Progenitor cell of endocrine pancreas (in vitro differentiated cells): ENCODE measurements at regions not wholly inside any gene's neighbourhood (a gene's known extent, or its start where the extent isn't known, plus 50 kb on each side); places are given as distances from the start of the nearest gene placed in this dataset.

ENCODE experiments used
- DNase-seq: peaks from one replicate; pipeline ENCODE4 v3.0.0; 2021; ENCODE audit warnings: low spot score; ENCODE audit not compliant: unreplicated experiment
- H3K27ac Mint-ChIP-seq: 2 replicates; pipeline ENCODE4 v1.8.0; 2021; ENCODE audit warnings: mild to moderate bottlenecking, moderate library complexity, mixed read lengths
- H3K27me3 Mint-ChIP-seq: 2 replicates; pipeline ENCODE4 v1.8.0; 2021; ENCODE audit warnings: mixed read lengths
- H3K36me3 Mint-ChIP-seq: 2 replicates; pipeline ENCODE4 v1.8.0; 2022; ENCODE audit warnings: mixed read lengths; ENCODE audit not compliant: insufficient read depth
- H3K4me1 Mint-ChIP-seq: 2 replicates; pipeline ENCODE4 v1.8.0; 2021; ENCODE audit warnings: low read depth, mixed read lengths
- H3K4me3 Mint-ChIP-seq: 2 replicates; pipeline ENCODE4 v1.8.0; 2021; ENCODE audit warnings: low read depth, mild to moderate bottlenecking, moderate library complexity, mixed read lengths
- H3K9me3 Mint-ChIP-seq: 2 replicates; pipeline ENCODE4 v1.8.0; 2021; ENCODE audit warnings: low read depth, mixed read lengths
- TF ChIP-seq, protein P1 (sequence below): fragments of 200-600 bp; sonication (generic); IDR thresholded peaks from one replicate; pipeline ENCODE4 v1.5.0; 2021; ENCODE audit warnings: antibody characterized with exemption, mild to moderate bottlenecking; ENCODE audit not compliant: unreplicated experiment

DNA sequence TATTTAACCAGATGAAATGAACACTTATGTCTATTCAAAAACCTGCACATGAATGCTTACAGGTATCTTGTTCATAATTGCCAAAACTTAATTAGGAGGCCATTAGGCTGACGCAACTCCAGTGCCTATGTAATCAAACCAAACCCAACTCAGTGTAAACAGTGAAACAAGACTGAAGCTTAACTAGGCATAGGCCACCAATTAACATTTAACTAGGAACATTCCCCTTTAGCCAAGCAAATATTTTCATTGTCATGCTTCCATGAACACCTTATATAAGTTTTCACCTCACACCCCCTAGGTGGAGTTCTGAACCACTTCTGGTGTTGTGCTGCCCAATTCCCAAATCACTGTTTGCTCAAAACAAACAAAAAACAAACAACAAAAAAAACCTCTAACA, 686.0 kb downstream of the STPG2 start:
- Mint-ChIP-seq H3K36me3 (no peaks in the 10 kb centered on the region), H3K4me1 (peaks cover 12% of the 10 kb centered on the region), H3K9me3 (peaks cover 8% of the 10 kb centered on the region), H3K4me3 (no peak overlapping the region), H3K27ac (no peak overlapping the region), H3K27me3 (peaks cover 3% of the 10 kb centered on the region)
- TF ChIP-seq, protein P1, sequence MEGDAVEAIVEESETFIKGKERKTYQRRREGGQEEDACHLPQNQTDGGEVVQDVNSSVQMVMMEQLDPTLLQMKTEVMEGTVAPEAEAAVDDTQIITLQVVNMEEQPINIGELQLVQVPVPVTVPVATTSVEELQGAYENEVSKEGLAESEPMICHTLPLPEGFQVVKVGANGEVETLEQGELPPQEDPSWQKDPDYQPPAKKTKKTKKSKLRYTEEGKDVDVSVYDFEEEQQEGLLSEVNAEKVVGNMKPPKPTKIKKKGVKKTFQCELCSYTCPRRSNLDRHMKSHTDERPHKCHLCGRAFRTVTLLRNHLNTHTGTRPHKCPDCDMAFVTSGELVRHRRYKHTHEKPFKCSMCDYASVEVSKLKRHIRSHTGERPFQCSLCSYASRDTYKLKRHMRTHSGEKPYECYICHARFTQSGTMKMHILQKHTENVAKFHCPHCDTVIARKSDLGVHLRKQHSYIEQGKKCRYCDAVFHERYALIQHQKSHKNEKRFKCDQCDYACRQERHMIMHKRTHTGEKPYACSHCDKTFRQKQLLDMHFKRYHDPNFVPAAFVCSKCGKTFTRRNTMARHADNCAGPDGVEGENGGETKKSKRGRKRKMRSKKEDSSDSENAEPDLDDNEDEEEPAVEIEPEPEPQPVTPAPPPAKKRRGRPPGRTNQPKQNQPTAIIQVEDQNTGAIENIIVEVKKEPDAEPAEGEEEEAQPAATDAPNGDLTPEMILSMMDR = no peak
- no peak for DNase-seq

DNA sequence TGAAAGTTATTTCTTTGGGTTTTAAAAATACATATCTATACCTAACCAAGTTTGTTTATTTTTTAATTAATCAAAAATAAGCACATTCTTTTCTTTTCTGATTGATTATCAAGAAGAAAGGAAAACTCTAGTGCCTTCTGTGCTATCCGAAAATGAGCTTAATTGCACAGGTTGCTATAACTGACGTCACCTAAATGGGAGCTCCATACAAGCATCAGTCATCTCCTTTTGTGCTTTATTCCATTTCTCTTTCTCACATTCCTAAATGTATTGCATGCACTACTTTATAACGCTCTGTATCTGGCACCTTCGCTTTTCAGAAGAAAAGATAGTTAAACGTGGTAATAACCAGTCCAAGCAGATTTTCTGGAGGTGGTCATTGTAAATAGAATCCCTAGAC, 675.0 kb downstream of the STPG2 start:
- H3K27me3 Mint-ChIP-seq = no peaks in the 10 kb centered on the region

DNA sequence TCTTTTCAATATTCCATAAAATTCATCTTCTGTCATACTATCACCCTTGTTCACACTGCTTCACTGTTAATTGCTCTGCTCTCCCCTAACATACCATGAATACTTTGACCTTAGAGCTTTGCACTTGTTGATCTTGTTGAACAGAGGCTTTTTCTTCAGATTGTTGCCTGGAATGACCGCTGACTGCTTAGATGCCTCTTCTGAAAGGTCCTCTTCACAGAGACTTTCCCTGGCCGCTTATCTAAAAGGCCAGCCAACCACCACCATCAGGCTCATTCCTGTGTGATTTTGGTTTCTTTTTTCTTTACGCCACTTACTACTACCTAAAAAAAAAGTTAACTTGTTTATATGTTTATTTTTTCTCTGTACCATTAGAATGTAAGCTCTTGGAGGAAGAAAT, 667.7 kb downstream of the STPG2 start:
- TF ChIP-seq, protein P1 = no peak
- no peak overlapping the region for H3K27ac Mint-ChIP-seq
- no peak for DNase-seq
- peaks cover 2% of the 10 kb centered on the region for H3K36me3 Mint-ChIP-seq
- no peak overlapping the region for H3K4me3 Mint-ChIP-seq
- no peaks in the 10 kb centered on the region for H3K27me3 Mint-ChIP-seq
- no peaks in the 10 kb centered on the region for H3K4me1 Mint-ChIP-seq
- H3K9me3 Mint-ChIP-seq = peaks cover 6% of the 10 kb centered on the region

More for the DNA sequence above, 675.0 kb downstream of the STPG2 start:
- Mint-ChIP-seq H3K4me3 (no peak overlapping the region), H3K9me3 (peaks cover 3% of the 10 kb centered on the region), H3K4me1 (no peaks in the 10 kb centered on the region), H3K27ac (no peak overlapping the region), H3K36me3 (peaks cover 2% of the 10 kb centered on the region)
- TF ChIP-seq, protein P1 = no peak
- no peak for DNase-seq

DNA sequence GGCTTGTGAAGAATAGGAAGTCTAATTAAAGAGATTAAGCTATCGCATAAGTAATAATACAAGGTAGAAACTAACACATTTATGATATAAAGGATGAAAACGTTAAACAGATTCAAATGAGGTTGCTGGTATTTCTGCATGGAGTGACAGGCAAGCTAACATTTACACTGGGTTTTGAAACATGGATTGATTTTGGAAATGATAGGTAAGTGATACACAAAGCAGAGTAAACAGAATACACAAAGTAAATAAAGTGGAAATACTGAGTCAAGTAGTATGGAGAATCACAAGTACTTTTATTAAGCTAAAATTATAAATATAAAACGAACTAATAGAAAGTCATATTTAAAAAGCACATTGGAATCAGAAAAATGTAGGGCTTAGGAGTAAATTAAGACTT, 665.3 kb downstream of the STPG2 start:
- TF ChIP-seq, protein P1 = no peak

DNA sequence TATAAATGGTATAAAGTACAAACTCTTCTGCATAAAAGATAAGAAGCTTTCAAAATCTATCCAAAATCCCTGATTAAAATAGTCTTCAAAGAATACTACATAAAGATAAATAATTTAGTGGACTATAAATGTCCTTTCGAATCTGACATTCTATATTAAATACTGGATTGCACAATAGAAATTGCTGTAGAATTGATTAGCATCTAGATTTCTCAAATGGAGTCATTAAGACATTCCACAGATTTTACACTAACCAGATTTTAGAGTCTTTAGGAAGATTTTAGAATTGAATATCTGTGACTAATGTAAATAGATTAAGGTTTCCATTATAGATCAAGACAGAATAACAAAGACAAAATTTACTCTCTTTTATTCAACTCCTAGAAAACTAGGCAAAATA, 663.9 kb downstream of the STPG2 start:
- Mint-ChIP-seq H3K27ac (no peak overlapping the region), H3K4me3 (no peak overlapping the region), H3K36me3 (no peaks in the 10 kb centered on the region), H3K4me1 (no peaks in the 10 kb centered on the region), H3K9me3 (peaks cover 17% of the 10 kb centered on the region), H3K27me3 (no peaks in the 10 kb centered on the region)
- TF ChIP-seq, protein P1 = no peak
- no peak for DNase-seq

More for the DNA sequence above, 665.3 kb downstream of the STPG2 start:
- Mint-ChIP-seq H3K27ac (no peak overlapping the region), H3K36me3 (peaks cover 2% of the 10 kb centered on the region), H3K4me1 (no peaks in the 10 kb centered on the region), H3K9me3 (peaks cover 10% of the 10 kb centered on the region), H3K4me3 (no peak overlapping the region), H3K27me3 (no peaks in the 10 kb centered on the region)
- DNase-seq = no peak
